SHP77 treated with DMSO at 0.1 percent for 48 hours (cell line): ENCODE measurements at regions not wholly inside any gene's neighbourhood (a gene's known extent, or its start where the extent isn't known, plus 50 kb on each side); places are given as distances from the start of the nearest gene placed in this dataset.

ENCODE experiments used
- DNase-seq: peaks from one replicate; lab custom pipeline; 2025; lab: John Stamatoyannopoulos, UW

DNA sequence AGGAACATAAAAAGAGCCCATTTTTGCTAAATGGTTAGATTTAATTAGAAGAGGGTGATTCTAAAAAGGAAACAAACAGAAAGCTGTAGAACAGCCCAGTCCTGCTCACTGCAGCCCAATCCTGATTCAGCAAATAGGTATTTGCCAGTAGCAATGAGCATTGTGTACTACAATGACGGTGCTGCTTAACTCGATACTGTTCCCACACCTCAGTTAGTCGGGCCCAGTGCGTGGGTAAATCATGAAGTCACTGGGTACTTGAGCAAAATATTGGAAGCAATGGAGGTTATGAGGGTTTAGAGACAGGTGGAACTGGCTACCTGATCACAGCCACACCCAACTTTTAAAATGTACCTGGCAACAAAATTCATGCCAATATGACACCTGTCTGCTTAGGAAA, 101.5 kb upstream of the ADGRL2 start:
- DNase-seq = no peak

DNA sequence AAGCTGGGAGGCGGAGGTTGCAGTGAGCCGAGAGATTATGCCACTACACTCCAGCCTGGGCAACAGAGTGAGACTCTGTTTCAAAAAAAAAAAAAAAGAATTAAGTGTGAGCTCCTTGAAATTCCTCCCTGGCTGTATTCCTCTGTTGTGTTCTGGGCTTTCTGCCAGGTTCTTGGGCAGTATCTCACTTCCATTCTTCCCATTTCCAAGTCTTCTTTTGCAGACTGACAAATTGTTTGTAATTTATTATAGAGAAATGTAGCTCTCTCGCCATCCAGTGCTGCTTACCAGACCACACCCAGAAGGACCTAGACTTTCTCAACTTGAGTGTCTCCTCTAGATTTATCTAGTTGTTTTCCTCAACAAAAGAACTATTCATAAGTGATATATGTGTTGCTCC, 105.0 kb upstream of the ADGRL2 start:
- no peak for DNase-seq

DNA sequence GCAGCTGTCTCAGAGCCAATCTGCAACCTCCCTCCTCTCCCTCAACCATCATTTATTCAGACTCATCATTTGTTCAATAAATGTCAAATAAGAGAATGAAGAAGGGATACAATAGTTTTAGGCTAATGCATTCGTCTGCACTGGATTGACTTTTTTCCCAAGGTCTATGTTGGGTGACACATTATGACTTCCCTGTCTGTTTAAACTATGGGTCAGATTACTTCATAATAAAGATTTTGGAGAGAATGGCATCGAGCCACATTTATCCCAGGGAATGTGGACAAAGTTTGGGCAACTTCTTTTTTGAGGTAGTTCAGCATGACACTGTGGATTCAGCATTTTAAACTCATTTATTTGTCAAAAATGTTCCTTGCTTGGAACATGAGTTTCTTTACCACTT, 107.4 kb upstream of the ADGRL2 start:
- DNase-seq = no peak

DNA sequence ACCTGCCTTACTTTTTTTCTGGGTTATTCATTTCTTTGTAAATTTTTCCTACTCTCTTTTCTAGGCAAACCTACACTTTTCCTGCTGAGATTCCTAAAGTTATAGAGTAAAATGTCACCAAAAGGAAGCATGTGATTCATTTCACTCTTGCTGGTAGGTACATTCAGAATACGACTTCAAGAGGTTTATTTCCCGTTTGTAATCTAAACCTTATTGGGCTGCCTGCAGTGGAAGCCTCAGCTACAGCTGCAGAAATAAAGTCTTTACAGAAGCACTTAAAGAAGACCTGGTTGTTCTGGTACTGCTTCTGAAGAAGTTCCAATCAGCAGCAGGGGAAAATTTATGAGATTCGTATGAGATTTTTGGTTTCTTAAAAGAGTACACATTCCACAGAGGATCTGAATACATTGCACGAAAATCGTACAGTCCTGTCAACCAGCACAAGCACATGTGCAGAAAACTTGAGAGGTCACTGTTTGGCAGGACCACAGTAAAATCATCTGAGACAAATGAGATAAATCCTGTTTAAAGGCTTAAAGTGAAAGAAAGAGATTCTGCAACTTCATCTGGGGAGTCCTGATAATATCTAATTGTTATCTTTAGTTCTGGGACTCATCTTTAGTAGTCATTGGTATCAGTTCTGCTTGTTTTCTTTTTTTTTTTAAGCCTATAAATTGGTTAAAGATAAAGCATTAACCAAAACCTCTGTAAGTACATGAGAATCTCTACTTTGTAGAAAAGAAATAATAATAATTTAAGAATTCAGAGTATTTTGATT, 109.9 kb upstream of the ADGRL2 start:
- no peak for DNase-seq

DNA sequence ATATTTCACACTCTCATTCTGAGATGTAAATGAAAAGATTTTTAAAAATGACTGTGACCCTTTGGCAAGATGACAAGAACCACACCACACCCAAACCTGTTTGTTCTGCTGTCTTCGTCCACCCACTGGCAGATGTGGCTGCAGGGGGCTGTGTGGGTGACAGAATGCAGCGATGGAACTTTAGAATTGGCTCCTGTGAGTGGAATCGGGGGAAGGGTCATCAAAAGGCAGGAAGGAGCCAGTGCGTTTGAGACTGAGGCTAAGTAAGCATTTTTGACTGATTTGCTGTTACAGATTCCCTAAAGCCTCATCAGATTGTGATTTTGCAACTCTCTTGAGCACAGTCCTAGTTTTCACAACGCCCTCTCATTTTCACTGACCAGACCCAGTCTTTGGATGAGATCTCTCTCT, 111.2 kb upstream of the ADGRL2 start:
- no peak for DNase-seq

DNA sequence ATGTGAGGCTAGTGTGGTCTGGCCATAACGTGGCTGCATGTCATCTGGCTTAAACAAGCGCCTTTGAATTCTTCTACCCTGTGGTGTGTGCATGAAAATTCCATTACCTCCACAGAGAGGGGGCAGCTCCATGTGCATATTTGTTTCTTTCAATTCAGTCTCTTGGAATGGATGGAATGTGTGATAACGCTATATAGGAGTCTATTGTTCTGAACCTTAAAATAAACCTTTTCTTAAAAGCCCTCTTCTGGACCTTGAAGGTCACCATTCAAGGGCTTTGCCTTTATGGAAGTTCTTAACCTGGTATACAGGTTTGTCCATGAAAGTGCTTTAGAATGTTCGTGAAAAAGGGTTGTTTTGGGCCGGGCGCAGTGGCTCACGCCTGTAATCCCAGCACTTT, 118.2 kb upstream of the ADGRL2 start:
- DNase-seq = no peak

DNA sequence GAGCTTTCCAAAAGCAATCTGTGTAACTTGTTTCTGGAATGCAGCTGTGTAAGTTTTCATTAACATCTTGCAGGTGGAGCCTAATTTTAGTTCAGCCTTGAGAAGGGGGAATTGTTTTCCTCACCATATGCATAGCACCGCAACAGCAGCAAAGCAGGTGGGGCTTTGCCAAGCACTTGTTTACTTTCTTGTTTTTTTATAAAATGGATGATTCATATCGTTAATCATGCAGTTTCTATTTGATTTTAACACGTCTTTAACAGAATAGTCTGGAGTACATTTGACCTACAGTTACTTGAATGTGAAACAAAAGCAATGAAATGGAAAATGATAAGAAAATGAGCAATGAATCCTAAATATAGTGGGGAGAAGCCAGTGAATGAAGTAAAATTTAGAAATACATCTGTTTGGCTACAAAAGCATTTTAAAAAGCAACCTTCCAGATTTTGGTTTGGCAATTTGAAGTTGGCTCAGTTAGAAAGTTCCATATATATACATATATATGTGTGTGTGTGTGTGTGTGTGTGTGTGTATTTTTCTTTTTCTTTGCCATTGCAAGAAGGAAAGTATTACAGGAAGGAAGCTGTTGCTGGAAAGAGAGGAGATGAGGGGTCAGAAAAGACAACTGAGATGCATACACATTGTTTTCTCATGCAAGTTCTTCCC, 119.0 kb upstream of the ADGRL2 start:
- DNase-seq = no peak

DNA sequence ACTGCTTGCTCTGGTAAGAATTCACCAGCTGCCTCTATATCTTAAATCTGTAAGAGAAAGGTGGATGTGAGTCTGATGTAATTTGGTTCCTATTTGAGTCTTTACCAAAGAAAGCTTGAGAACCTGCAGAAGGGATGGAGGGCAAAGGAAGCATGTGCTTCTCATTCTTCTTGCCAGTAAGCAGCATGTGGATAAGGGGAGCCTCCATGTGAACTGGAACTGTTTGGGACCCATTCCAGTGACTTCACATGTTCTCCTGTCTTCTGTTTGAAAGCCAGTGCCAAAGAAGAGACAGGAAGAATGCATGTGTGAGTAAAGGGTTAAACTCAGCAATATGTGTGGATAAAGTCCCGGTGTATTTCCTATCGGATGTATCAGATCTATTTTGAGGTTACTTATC, 119.6 kb upstream of the ADGRL2 start:
- DNase-seq = no peak

DNA sequence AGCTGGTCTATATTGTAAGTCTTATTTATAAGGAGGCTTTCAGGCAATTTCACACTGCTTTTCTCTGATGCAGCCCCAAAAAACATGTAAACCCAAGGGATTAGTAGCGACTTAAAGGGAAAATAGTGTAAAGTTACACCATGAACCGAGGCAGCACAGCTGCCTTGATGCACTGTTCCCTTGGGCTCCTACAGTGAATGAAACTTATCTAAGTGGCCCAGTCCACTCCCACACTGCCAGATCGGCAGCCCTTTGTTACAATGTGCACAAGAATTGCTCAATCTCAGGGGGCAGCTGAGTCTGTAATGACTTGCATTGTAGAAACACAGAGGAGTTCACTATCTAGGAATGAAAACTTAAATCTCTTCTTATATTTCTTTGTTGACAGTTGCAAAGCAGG, 120.8 kb upstream of the ADGRL2 start:
- DNase-seq = no peak

DNA sequence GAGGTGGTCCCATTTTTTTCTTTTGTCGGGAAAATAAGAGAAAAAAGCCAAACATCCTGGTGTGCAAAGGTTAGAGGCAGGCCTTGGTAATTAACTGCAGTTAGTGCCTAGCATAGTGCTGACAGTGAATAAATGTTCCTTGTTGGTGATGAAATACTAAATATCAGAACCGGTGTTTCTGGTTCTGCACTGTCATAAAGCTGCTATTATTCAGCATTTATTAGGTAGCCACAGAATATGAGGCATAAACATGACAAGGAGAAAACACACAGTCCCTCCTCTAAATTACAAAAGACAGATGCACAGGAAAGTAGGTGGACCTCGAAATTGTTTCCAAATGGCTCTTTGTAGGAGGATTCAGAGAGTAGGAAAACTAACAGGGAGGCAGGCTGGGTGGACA, 122.0 kb upstream of the ADGRL2 start:
- DNase-seq = no peak

DNA sequence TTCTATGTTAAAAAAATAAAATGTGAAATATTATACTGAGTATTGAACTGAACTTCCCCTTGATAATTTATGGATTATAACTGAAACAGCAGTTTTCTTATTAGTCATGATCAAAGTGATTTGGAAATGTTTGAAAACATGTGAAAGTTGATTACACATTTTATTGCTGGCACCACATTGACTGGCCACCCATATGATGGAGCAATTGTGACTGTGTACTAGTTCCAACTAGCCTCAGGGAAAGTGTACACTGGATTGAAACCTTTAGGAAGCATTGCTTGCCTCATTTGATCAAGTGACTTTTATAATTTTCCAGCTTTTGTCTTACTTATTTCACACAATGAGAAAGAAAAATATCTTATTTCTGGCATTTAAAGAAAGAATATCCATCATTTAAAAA, 128.0 kb upstream of the ADGRL2 start:
- no peak for DNase-seq

DNA sequence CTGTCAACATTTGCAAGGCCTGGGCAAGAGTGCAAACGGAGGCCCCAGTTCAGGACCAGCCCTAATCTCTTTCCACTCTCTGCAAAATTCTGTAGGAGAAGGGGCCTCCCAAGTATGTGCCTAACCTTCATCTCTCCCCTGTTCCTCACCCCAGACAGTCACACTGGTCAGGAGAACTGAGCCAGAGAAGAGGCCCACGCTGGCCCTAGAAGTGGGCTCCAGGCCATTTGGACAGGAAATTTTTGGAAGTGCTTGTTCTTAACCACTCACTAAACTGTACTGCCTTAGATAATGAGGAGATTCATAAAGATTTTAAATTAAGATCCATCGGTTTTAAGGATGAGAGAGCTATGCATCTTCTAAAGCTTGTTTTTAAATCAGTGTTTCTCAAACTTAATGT, 129.7 kb upstream of the ADGRL2 start:
- DNase-seq = no peak

DNA sequence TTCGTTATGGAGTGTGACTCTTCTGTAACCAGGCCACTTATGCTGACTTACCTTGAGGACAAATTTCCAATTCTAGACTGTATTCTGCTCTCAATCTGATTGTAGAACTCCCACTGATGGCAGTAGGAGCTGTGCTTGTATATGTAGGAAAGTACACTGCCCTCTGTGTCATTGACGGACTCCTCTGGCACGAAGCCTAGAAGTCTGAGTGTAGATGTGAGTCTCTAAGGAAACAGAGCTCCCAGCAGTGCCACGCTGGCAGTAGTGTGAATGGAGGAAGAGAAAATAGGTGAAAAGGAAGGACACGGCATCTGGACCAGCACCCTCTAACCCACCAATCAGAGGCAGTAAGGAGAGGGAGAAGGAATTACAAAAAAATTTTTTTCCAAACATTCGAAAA, 130.4 kb upstream of the ADGRL2 start:
- DNase-seq = no peak

DNA sequence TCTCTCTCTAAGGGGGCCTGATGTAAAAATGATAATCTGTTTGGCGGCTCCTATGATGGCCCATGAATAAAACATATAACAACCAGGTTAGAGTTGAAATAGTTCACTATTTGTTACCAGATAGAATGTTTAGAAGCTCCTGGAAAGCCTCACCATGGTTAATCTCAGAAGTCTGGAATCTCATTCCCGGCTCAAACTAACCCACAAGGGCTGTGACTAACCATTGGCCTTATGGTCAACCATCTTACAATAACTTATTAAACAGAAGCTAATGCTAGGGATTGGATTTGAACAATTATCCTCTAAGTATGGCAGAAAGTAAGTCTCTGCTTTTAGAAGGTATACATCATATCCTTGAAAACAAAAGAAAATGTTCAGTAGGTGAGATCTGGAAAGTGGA, 134.1 kb upstream of the ADGRL2 start:
- no peak for DNase-seq

DNA sequence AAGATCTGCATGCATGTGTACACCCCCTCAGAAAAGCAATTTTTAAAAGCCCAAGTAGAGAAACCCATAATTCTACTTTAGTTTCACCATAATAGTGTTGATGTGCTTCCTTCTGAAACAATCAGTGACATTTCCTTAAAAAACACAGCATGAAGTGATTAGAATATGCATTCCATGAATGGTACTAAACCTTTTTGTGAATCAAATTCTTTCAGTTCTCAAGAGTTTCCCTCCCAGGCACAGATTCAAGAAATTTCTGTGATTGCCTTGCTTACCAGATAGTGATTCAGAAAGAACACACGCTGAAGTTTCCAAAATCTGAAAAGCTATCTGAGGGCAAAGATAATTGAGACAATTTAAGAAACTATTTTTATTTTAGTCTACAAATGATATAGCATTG, 136.4 kb upstream of the ADGRL2 start:
- no peak for DNase-seq

DNA sequence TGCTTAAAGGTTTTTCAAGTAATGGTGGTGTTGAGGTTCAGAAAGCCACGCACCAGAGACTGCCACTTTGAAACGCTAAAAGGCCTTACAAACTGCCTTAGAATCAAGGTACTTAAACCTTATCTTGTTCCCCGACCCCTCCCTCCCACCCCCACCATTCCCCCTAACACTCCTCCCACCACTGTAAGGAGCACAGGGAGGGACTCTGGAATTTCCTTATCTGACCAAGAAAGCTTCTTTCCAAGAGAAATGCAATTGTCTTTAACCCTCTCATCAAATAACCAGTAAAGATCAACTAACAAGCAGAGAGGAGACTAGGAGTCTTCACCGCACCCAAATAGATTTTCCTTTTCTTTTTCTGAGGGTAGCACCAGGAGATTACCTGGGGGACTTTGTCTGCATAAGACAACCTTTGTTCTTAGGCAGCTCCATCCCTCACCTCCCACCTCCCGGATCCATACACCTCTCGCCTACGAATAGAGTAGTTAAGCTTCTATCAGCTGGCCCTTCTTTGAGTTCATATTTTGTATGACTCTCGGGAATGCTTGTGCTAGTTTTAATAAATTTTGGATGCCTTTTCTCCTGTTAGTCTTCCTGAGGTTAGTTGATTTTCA, 137.7 kb upstream of the ADGRL2 start:
- no peak for DNase-seq

DNA sequence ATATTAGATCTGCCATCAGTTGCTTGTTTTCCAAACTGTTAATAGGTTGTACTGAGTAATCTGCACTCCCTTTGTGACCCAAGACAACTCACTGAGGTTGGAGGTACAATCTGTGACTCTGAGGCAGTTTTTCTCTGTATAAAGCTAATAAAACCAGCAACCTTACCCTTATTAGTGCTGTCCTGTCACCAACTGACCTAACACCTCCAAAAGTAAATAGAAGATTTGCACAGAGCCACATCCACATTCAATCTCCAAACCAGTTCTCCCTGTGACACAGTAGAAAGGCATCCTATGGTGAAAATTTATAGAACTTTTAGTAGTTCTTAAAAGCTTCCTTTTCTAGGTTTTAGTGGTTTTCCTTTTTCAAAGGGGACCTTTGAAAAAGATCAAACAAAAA, 140.4 kb upstream of the ADGRL2 start:
- no peak for DNase-seq

DNA sequence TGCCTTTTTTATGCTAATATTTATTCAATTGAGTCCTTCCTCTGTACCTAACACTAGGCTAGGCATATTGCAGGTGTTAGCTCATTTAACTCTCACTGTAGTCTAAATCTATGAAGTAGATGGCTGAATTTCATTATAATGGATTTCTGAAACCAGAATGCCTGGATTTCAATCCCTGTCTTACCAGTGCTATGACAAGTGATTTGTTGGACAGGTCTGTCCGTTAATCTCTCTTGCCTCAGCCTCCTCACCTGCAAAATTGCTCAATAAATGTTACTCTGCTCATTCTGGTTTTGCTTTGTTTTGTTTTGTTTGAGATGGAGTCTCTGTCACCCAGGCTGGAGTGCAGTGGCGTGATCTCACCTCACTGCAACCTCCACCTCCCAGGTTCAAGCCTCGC, 146.1 kb upstream of the ADGRL2 start:
- no peak for DNase-seq

DNA sequence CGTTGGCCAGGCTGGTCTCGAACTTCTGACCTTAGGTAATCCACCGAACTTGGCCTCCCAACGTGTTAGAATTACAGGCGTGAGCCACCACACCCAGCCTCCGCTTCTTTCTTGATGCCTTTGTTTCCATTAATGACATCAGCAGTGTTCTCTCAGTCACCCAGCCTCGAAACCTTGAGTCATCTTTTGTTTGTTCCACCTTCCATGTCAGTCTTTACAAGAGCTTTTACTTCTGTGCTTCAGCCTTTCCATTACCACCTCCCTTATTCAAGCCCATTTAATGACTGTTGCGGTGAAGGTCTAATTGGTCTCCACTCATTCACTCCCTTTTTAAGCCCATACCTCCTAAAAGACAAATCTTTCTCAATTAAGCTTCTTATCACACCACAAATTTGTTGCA, 146.6 kb upstream of the ADGRL2 start:
- DNase-seq = no peak

DNA sequence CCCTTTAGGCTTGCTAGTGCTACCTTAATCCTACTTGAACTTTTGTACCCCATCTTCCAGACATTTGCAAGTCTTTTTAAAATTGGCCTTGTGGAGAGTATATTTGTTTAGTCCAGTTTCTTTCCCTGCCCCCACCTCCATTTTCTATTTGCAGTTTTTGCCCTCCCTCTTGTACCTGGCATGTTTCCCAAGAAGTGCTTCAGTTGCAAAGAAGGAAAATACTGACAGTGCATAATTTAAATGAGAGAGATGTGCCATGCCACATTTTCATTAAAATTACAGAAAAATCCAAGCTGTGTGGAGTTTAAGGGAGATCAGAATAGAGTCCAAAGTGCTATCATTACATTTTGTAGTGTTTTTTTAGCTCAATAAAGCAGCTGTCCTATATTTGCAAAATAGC, 150.0 kb upstream of the ADGRL2 start:
- no peak for DNase-seq

DNA sequence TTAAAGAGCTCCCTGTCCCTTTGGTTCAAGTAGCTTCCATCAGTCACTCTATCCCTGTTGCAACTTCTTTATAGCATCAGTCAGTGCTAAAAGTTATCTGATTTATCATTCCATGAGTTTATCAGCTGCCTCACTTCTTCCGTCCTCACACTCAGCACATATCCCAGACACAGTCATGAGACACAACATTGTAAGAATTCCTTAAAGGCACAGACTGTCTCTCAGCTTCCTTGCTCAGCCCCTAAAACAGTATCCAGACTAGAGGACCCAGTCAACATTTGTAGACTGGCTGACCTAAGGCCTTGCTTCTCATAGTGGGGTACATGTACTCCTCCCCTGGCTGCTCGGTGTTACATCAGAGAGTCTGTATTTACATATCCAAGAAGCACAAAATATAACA, 164.9 kb upstream of the ADGRL2 start:
- no peak for DNase-seq

DNA sequence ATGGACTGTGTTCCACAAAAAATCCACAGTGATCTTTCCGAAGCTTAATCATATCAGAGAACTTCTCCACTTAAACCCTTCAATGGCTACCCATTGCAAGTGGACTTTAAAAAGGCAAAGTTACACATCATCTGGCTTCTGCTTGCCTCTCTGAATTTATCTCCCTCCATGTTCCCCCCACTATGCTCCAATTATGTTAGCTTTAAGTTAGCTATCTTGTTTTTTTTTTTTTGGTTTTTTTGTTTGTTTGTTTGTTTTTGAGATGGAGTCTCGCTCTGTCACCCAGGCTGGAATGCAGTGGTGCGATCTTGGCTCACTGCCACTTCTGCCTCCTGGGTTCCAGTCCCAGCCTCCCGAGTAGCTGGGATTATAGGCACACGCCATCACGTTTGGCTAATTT, 166.4 kb upstream of the ADGRL2 start:
- no peak for DNase-seq

DNA sequence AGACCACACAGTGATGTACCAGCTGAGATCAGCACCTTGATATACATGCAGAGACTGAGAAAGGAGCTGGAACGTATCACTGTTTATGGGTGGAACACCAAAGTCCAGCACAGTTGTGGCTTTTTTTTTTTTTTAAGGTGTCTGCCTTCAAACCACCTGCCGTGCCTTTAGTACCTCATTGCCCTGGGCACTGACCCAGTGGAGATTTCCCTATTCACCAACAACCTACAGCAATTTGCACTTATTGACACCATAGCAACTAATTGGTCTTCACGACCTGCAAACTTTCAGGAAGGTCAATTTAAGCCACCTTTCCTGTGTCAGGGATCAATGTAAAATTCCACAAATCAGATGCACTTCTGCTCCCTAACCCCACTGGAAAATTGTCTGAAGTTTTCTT, 181.6 kb upstream of the ADGRL2 start:
- DNase-seq = no peak

DNA sequence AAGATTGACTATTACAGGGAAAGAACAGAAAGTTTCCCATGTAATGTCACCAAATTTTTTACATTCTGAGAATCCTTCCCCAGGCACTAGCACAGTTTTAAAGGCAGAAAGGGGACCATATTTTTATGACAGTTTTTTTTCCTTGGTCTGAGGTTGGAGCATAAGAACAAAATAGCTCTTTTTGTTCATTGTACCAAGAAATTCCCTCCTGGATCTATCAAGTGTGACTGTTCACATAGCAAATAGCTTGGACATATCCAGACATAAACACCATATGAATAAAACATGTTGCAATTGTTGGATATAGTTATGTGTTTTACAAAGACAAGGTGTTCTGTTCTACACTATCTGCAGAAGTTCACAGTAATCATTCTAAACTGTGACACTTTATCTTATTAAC, 182.4 kb upstream of the ADGRL2 start:
- no peak for DNase-seq
